ENCODE measurements at regions not wholly inside any gene's neighbourhood (a gene's known extent, or its start where the extent isn't known, plus 50 kb on each side); places are given as distances from the start of the nearest gene placed in this dataset.

DNA sequence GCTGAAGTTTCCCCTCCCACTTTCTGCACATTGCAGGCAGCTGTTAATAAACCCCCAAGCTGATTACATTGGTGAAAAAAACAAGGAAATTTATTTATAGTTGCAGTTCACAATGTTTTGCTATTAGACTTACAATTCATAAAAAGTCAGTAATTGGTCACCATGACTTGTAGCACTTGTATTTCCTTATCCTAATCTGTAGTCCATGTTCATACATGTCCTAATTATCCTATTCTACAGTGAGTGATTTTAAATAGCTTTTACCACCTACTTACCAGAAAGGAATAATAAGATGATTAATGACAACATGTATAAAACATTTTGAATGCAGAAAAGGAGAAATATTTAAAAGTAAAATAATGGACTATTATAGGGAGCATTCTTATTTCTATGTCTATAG is 760.0 kb upstream of the RIOK2 start:
- TF ChIP-seq, protein P1, sequence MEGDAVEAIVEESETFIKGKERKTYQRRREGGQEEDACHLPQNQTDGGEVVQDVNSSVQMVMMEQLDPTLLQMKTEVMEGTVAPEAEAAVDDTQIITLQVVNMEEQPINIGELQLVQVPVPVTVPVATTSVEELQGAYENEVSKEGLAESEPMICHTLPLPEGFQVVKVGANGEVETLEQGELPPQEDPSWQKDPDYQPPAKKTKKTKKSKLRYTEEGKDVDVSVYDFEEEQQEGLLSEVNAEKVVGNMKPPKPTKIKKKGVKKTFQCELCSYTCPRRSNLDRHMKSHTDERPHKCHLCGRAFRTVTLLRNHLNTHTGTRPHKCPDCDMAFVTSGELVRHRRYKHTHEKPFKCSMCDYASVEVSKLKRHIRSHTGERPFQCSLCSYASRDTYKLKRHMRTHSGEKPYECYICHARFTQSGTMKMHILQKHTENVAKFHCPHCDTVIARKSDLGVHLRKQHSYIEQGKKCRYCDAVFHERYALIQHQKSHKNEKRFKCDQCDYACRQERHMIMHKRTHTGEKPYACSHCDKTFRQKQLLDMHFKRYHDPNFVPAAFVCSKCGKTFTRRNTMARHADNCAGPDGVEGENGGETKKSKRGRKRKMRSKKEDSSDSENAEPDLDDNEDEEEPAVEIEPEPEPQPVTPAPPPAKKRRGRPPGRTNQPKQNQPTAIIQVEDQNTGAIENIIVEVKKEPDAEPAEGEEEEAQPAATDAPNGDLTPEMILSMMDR (IDR thresholded peaks at IDR 0.05) = no peak
- Mint-ChIP-seq H3K4me1 (ENCODE audit: low read depth) (no peaks in the 10 kb centered on the region), H3K36me3 (ENCODE audit: low read depth) (no peaks in the 10 kb centered on the region), H3K9me3 (peaks cover 5% of the 10 kb centered on the region), H3K4me3 (no peak overlapping the region), H3K27ac (no peak overlapping the region), H3K27me3 (no peaks in the 10 kb centered on the region)
- ATAC-seq (ENCODE audit: poor library complexity) (no peak), DNase-seq (no peak)
- ChIA-PET POLR2A (no interaction called here), CTCF (no interaction called here)
- H3K27ac ChIP-seq (ENCODE audit: low read depth in 1 of 2, low read length in 2 of 2) = no peak overlapping the region
- intact Hi-C loops (cut with DNase I, micrococcal nuclease) = no loop called here
- H3K4me3 ChIP-seq (ENCODE audit: low read length) = no peak overlapping the region
- no peaks in the 10 kb centered on the region for H3K36me3 ChIP-seq (ENCODE audit: insufficient read depth, low read length)
- peaks cover 0 to 4% of the 10 kb centered on the region in 2 experiments for H3K9me3 ChIP-seq (ENCODE audit: control insufficient read depth in 1 of 2, insufficient read depth in 1 of 2, low read length in 2 of 2)
- H3K27me3 ChIP-seq (ENCODE audit: control insufficient read depth in 1 of 2, insufficient read depth in 2 of 2, low read length in 2 of 2) = no peaks in the 10 kb centered on the region
- no peaks in the 10 kb centered on the region for H3K4me1 ChIP-seq (ENCODE audit: insufficient read depth, low read length)

GRCh38 chr5:97951139-97951538 is 768.1 kb upstream of the RIOK2 start:
- H3K4me1 ChIP-seq (ENCODE audit: insufficient read depth, low read length) = no peaks in the 10 kb centered on the region
- intact Hi-C loops (cut with DNase I, micrococcal nuclease) = no loop called here
- no peak overlapping the region for H3K27ac ChIP-seq (ENCODE audit: low read depth in 1 of 2, low read length in 2 of 2)
- no peaks in the 10 kb centered on the region for H3K4me1 Mint-ChIP-seq (ENCODE audit: low read depth)
- no peaks in the 10 kb centered on the region for H3K36me3 ChIP-seq (ENCODE audit: insufficient read depth, low read length)
- H3K4me3 Mint-ChIP-seq = no peak overlapping the region
- no peak overlapping the region for H3K27ac Mint-ChIP-seq
- no peak overlapping the region for H3K4me3 ChIP-seq (ENCODE audit: low read length)
- H3K27me3 Mint-ChIP-seq = no peaks in the 10 kb centered on the region
- H3K9me3 ChIP-seq (ENCODE audit: control insufficient read depth in 1 of 2, insufficient read depth in 1 of 2, low read length in 2 of 2) = peaks cover 0 to 3% of the 10 kb centered on the region in 2 experiments
- TF ChIP-seq, protein P1 (IDR thresholded peaks at IDR 0.05) = no peak
- no peaks in the 10 kb centered on the region for H3K36me3 Mint-ChIP-seq (ENCODE audit: low read depth)
- no peak for ATAC-seq (ENCODE audit: poor library complexity)
- no peaks in the 10 kb centered on the region for H3K27me3 ChIP-seq (ENCODE audit: control insufficient read depth in 1 of 2, insufficient read depth in 2 of 2, low read length in 2 of 2)
- ChIA-PET POLR2A (no interaction called here), CTCF (no interaction called here)
- DNase-seq = no peak
- H3K9me3 Mint-ChIP-seq = peaks cover 5% of the 10 kb centered on the region

GRCh38 chr5:97955450-97955849 is 772.4 kb upstream of the RIOK2 start:
- no peak overlapping the region for H3K27ac ChIP-seq (ENCODE audit: low read depth in 1 of 2, low read length in 2 of 2)
- H3K4me1 ChIP-seq (ENCODE audit: insufficient read depth, low read length) = no peaks in the 10 kb centered on the region
- H3K27me3 ChIP-seq (ENCODE audit: control insufficient read depth in 1 of 2, insufficient read depth in 2 of 2, low read length in 2 of 2) = no peaks in the 10 kb centered on the region
- peaks cover 0 to 3% of the 10 kb centered on the region in 2 experiments for H3K9me3 ChIP-seq (ENCODE audit: control insufficient read depth in 1 of 2, insufficient read depth in 1 of 2, low read length in 2 of 2)
- Mint-ChIP-seq H3K4me3 (no peak overlapping the region), H3K9me3 (peaks cover 6% of the 10 kb centered on the region), H3K4me1 (ENCODE audit: low read depth) (no peaks in the 10 kb centered on the region), H3K36me3 (ENCODE audit: low read depth) (no peaks in the 10 kb centered on the region), H3K27ac (no peak overlapping the region), H3K27me3 (no peaks in the 10 kb centered on the region)
- intact Hi-C loops (cut with DNase I, micrococcal nuclease) = no loop called here
- ATAC-seq (ENCODE audit: poor library complexity) = no peak
- no peak overlapping the region for H3K4me3 ChIP-seq (ENCODE audit: low read length)
- ChIA-PET POLR2A (no interaction called here), CTCF (no interaction called here)
- TF ChIP-seq, protein P1 (IDR thresholded peaks at IDR 0.05) = no peak
- no peak for DNase-seq
- H3K36me3 ChIP-seq (ENCODE audit: insufficient read depth, low read length) = no peaks in the 10 kb centered on the region
